Smooth muscle cell (in vitro differentiated cells): ENCODE measurements at regions not wholly inside any gene's neighbourhood (a gene's known extent, or its start where the extent isn't known, plus 50 kb on each side); places are given as distances from the start of the nearest gene placed in this dataset.

Experiments
- DNase-seq: peaks from one replicate; lab custom pipeline; 2025; ENCODE audit not compliant: unreplicated experiment; lab: John Stamatoyannopoulos, UW
- H2AFZ ChIP-seq: fragments of 200-600 bp; sonication (generic); 2 replicates; pipeline ENCODE4 v1.6.0; 2016; ENCODE audit warnings: antibody characterized with exemption, low read depth, mild to moderate bottlenecking
- H3F3A ChIP-seq: fragments of 200-600 bp; sonication (generic); 2 replicates; pipeline ENCODE4 v1.6.0; 2017; ENCODE audit warnings: antibody characterized with exemption, low read depth
- H3K27ac ChIP-seq: fragments of 200-600 bp; sonication (generic); 2 replicates; pipeline ENCODE4 v1.5.1; 2016; ENCODE audit warnings: low read depth, mild to moderate bottlenecking
- H3K27me3 ChIP-seq: fragments of 200-600 bp; sonication (generic); 2 replicates; pipeline ENCODE4 v1.6.1; 2016; ENCODE audit warnings: low read depth, mild to moderate bottlenecking
- H3K36me3 ChIP-seq: fragments of 200-600 bp; sonication (generic); 2 replicates; pipeline ENCODE4 v1.5.1; 2016; ENCODE audit warnings: low read depth
- H3K4me1 ChIP-seq: fragments of 200-600 bp; sonication (generic); 2 replicates; pipeline ENCODE4 v1.5.1; 2016; ENCODE audit warnings: low read depth
- H3K4me2 ChIP-seq: fragments of 200-600 bp; sonication (generic); 2 replicates; pipeline ENCODE4 v1.6.0; 2016; ENCODE audit warnings: mild to moderate bottlenecking
- H3K4me3 ChIP-seq: fragments of 200-600 bp; sonication (generic); 2 replicates; pipeline ENCODE4 v1.5.1; 2016; ENCODE audit warnings: mild to moderate bottlenecking
- H3K79me2 ChIP-seq: fragments of 200-600 bp; sonication (generic); 2 replicates; pipeline ENCODE4 v1.6.0; 2016; ENCODE audit warnings: low read depth, mild to moderate bottlenecking
- H3K9ac ChIP-seq: fragments of 200-600 bp; sonication (generic); 2 replicates; pipeline ENCODE4 v1.6.0; 2016; ENCODE audit warnings: low read depth
- H3K9me3 ChIP-seq: fragments of 200-600 bp; sonication (generic); replicated peaks from 2 replicates; pipeline ENCODE4 v1.5.1; 2016; ENCODE audit warnings: low read depth
- H4K20me1 ChIP-seq: fragments of 200-600 bp; sonication (generic); 2 replicates; pipeline ENCODE4 v1.6.0; 2016; ENCODE audit warnings: low read depth
- CTCF ChIP-seq: fragments of 200-600 bp; sonication (generic); IDR thresholded peaks from 2 replicates; pipeline ENCODE4 v1.5.1; 2017; ENCODE audit warnings: borderline replicate concordance, mild to moderate bottlenecking, antibody characterized with exemption; ENCODE audit not compliant: insufficient read depth, poor library complexity, severe bottlenecking
- WGBS: methylation state at CpG from one replicate; pipeline ENCODE4 v1.1.7; 2016; ENCODE audit warnings: low lambda C conversion rate; 5-methylcytosine and 5-hydroxymethylcytosine counted together

GRCh38 chr14:34138175-34138574, 187.3 kb upstream of the EGLN3 start:
- peaks cover 4% of the 10 kb centered on the region for H3K9me3 ChIP-seq
- H3K79me2 ChIP-seq = no peaks in the 10 kb centered on the region
- H3K27me3 ChIP-seq = no peaks in the 10 kb centered on the region
- H3K4me2 ChIP-seq = no peak overlapping the region
- no peak overlapping the region for H3K4me3 ChIP-seq
- TF ChIP-seq CTCF = no peak
- no peaks in the 10 kb centered on the region for H4K20me1 ChIP-seq
- H2AFZ ChIP-seq = peak overlapping the region; percentile 72
- no peaks in the 10 kb centered on the region for H3K4me1 ChIP-seq
- 81% methylated on average over 4 of the region's 4 CpGs for WGBS
- no peak for DNase-seq
- H3K9ac ChIP-seq = no peak overlapping the region
- H3F3A ChIP-seq = no peaks in the 10 kb centered on the region
- H3K27ac ChIP-seq = no peak overlapping the region
- H3K36me3 ChIP-seq = no peaks in the 10 kb centered on the region

GRCh38 chr14:34137001-34137745, 186.3 kb upstream of the EGLN3 start:
- H3K27ac ChIP-seq = no peak overlapping the region
- no peaks in the 10 kb centered on the region for H3K9me3 ChIP-seq
- no peaks in the 10 kb centered on the region for H3K4me1 ChIP-seq
- H4K20me1 ChIP-seq = no peaks in the 10 kb centered on the region
- H3K9ac ChIP-seq = no peak overlapping the region
- H3K79me2 ChIP-seq = no peaks in the 10 kb centered on the region
- no peak overlapping the region for H2AFZ ChIP-seq
- H3K4me3 ChIP-seq = no peak overlapping the region
- DNase-seq = no peak
- no peaks in the 10 kb centered on the region for H3F3A ChIP-seq
- WGBS = 86% methylated on average over 3 of the region's 3 CpGs
- H3K27me3 ChIP-seq = no peaks in the 10 kb centered on the region
- no peaks in the 10 kb centered on the region for H3K36me3 ChIP-seq
- TF ChIP-seq CTCF = no peak
- H3K4me2 ChIP-seq = no peak overlapping the region

- Histone ChIP-seq H4K20me1 (no peaks in the 10 kb centered on the region), H3K4me1 (no peaks in the 10 kb centered on the region), H2AFZ (no peak overlapping the region), H3K27me3 (no peaks in the 10 kb centered on the region), H3K9me3 (no peaks in the 10 kb centered on the region), H3F3A (no peaks in the 10 kb centered on the region), H3K4me2 (no peak overlapping the region), H3K79me2 (no peaks in the 10 kb centered on the region), H3K9ac (no peak overlapping the region), H3K4me3 (no peak overlapping the region), H3K36me3 (no peaks in the 10 kb centered on the region), H3K27ac (no peak overlapping the region)
- DNase-seq = no peak
- WGBS = 83% methylated on average over 7 of the region's 7 CpGs
- TF ChIP-seq CTCF = no peak
Observed at GRCh38 chr14:34135492-34135891, 184.6 kb upstream of the EGLN3 start.

- no peaks in the 10 kb centered on the region for H3K9me3 ChIP-seq
- no peak overlapping the region for H3K9ac ChIP-seq
- no peak overlapping the region for H3K4me2 ChIP-seq
- H3K4me3 ChIP-seq = no peak overlapping the region
- no peaks in the 10 kb centered on the region for H3K79me2 ChIP-seq
- no peak for DNase-seq
- H3K4me1 ChIP-seq = peaks cover 6% of the 10 kb centered on the region
- TF ChIP-seq CTCF = no peak
- H4K20me1 ChIP-seq = no peaks in the 10 kb centered on the region
- WGBS = 97% methylated on average over 3 of the region's 3 CpGs
- H2AFZ ChIP-seq = no peak overlapping the region
- H3K27me3 ChIP-seq = no peaks in the 10 kb centered on the region
- H3K36me3 ChIP-seq = no peaks in the 10 kb centered on the region
- no peak overlapping the region for H3K27ac ChIP-seq
- no peaks in the 10 kb centered on the region for H3F3A ChIP-seq
Observed at GRCh38 chr14:34134484-34134883, 183.6 kb upstream of the EGLN3 start.
